ENCODE measurements at regions not wholly inside any gene's neighbourhood (a gene's known extent, or its start where the extent isn't known, plus 50 kb on each side); places are given as distances from the start of the nearest gene placed in this dataset.

- BruUV-seq (replicated peaks), result no TSS peak
- no peak overlapping the region for H2AFZ ChIP-seq (ENCODE audit: low read depth, low read length)
- dilution Hi-C loops (cut with MboI; ENCODE audit: extremely low pct_ligation_motif_present, low sequenced_read_pairs), result no loop called here
- CTCF ChIA-PET, result no interaction called here
- DNase-seq (ENCODE audit: low read depth, low spot score), result no peak
- H3K4me2 ChIP-seq (ENCODE audit: insufficient read depth, low read length), result no peak overlapping the region
- H3K27me3 ChIP-seq (ENCODE audit: control insufficient read depth in 2 of 2, insufficient read depth in 2 of 2, low read length in 2 of 2), result no peaks in the 10 kb centered on the region
- H4K20me1 ChIP-seq (replicated peaks; ENCODE audit: control insufficient read depth, extremely low read depth, insufficient read depth, low read length), result no peaks in the 10 kb centered on the region
- H3K9me1 ChIP-seq (replicated peaks; ENCODE audit: control insufficient read depth, extremely low read depth, insufficient read depth, low read length), result no peaks in the 10 kb centered on the region
- H3K36me3 ChIP-seq (ENCODE audit: control insufficient read depth in 2 of 2, extremely low read depth in 1 of 2, insufficient read depth in 2 of 2, low read length in 2 of 2), result no peaks in the 10 kb centered on the region
- no peak overlapping the region for H3K9ac ChIP-seq (replicated peaks; ENCODE audit: extremely low read depth, insufficient read depth, low read length)
- POLR2A ChIA-PET, result no interaction called here
- H3K4me3 ChIP-seq (replicated peaks in 1 of 3; ENCODE audit: insufficient read depth in 1 of 3, low read depth in 1 of 3, low read length in 3 of 3), result no peak overlapping the region
- H3K79me2 ChIP-seq (ENCODE audit: control insufficient read depth, insufficient read depth, low read length), result no peaks in the 10 kb centered on the region
- FAIRE-seq, result no peak
- intact Hi-C loops (cut with micrococcal nuclease), result no loop called here
- no peak for TF ChIP-seq MAX (IDR thresholded peaks at IDR 0.05; ENCODE audit: insufficient read depth, insufficient read length)
- no peak for TF ChIP-seq FOS (IDR thresholded peaks at IDR 0.05; ENCODE audit: borderline replicate concordance, insufficient read depth, low read length)
- no peak for TF ChIP-seq MYC (IDR thresholded peaks at IDR 0.05; ENCODE audit: low read depth, low read length)
- no peaks in the 10 kb centered on the region for H3K9me3 ChIP-seq (replicated peaks; ENCODE audit: control insufficient read depth, insufficient read depth, low read length)
- no peaks in the 10 kb centered on the region for H3K4me1 ChIP-seq (ENCODE audit: control insufficient read depth, extremely low read depth, insufficient read depth, low read length)
- H3K27ac ChIP-seq (ENCODE audit: insufficient read depth, low read depth, low read length), result no peak overlapping the region
Observed at GRCh38 chr1:164382384-164382783, 176.6 kb upstream of the PBX1 start.

GRCh38 chr1:164384262-164384661 is 174.7 kb upstream of the PBX1 start:
- Histone ChIP-seq H3K27me3 (ENCODE audit: control insufficient read depth in 2 of 2, insufficient read depth in 2 of 2, low read length in 2 of 2) (no peaks in the 10 kb centered on the region), H3K9me1 (replicated peaks; ENCODE audit: control insufficient read depth, extremely low read depth, insufficient read depth, low read length) (no peaks in the 10 kb centered on the region), H4K20me1 (replicated peaks; ENCODE audit: control insufficient read depth, extremely low read depth, insufficient read depth, low read length) (no peaks in the 10 kb centered on the region), H3K36me3 (ENCODE audit: control insufficient read depth in 2 of 2, extremely low read depth in 1 of 2, insufficient read depth in 2 of 2, low read length in 2 of 2) (no peaks in the 10 kb centered on the region), H3K4me2 (ENCODE audit: insufficient read depth, low read length) (no peak overlapping the region), H3K4me3 (replicated peaks in 1 of 3; ENCODE audit: insufficient read depth in 1 of 3, low read depth in 1 of 3, low read length in 3 of 3) (no peak overlapping the region), H3K4me1 (ENCODE audit: control insufficient read depth, extremely low read depth, insufficient read depth, low read length) (no peaks in the 10 kb centered on the region), H3K27ac (ENCODE audit: insufficient read depth, low read depth, low read length) (no peak overlapping the region), H3K9ac (replicated peaks; ENCODE audit: extremely low read depth, insufficient read depth, low read length) (no peak overlapping the region), H3K79me2 (ENCODE audit: control insufficient read depth, insufficient read depth, low read length) (no peaks in the 10 kb centered on the region), H2AFZ (ENCODE audit: low read depth, low read length) (no peak overlapping the region), H3K9me3 (replicated peaks; ENCODE audit: control insufficient read depth, insufficient read depth, low read length) (no peaks in the 10 kb centered on the region)
- FAIRE-seq (no peak), DNase-seq (ENCODE audit: low read depth, low spot score) (no peak)
- no TSS peak for BruUV-seq (replicated peaks)
- intact Hi-C loops (cut with micrococcal nuclease), result no loop called here
- ChIA-PET CTCF (no interaction called here), POLR2A (no interaction called here)
- dilution Hi-C loops (cut with MboI; ENCODE audit: extremely low pct_ligation_motif_present, low sequenced_read_pairs), result no loop called here
- TF ChIP-seq GATA2 (IDR thresholded peaks at IDR 0.05; ENCODE audit: insufficient read depth, insufficient read length, low read depth, low read length) (no peak), MAX (IDR thresholded peaks at IDR 0.05; ENCODE audit: insufficient read depth, insufficient read length) (no peak), EZH2 (IDR thresholded peaks at IDR 0.05; ENCODE audit: borderline replicate concordance, low read depth, low read length, severe bottlenecking) (no peak), POLR2AphosphoS5 (IDR thresholded peaks at IDR 0.05; ENCODE audit: insufficient read depth, low read depth, low read length) (no peak), CTCF (IDR thresholded peaks at IDR 0.05; ENCODE audit: extremely low read depth in 1 of 2, insufficient read depth in 1 of 2, low read depth in 1 of 2, low read length in 2 of 2) (no peak), JUN (IDR thresholded peaks at IDR 0.05; ENCODE audit: borderline replicate concordance, insufficient read depth, insufficient read length, low read depth) (no peak), FOS (IDR thresholded peaks at IDR 0.05; ENCODE audit: borderline replicate concordance, insufficient read depth, low read length) (no peak), POLR2A (IDR thresholded peaks at IDR 0.05; ENCODE audit: low read depth, low read length) (no peak), MYC (IDR thresholded peaks at IDR 0.05; ENCODE audit: low read depth, low read length) (no peak)
